Pancreas (tissue), 10 donors: ENCODE measurements at regions not wholly inside any gene's neighbourhood (a gene's known extent, or its start where the extent isn't known, plus 50 kb on each side); places are given as distances from the start of the nearest gene placed in this dataset.
A peak's percentile ranks its signal among the peaks of the same experiment; 100 is the strongest.

Experiments
- ATAC-seq, 4 donors: fragments of 200-7000 bp; cut with Tn5 transposase; one replicate each; pipeline versions ENCODE4 v1.8.0 to v1.9.1; 2020; ENCODE audit warnings: mild to moderate bottlenecking in 4 of 4, moderate library complexity in 4 of 4
- DNase-seq, 6 donors: peaks; one replicate each; pipeline ENCODE4 v3.0.0-alpha.2; 2020
- FAIRE-seq: peaks from 2 replicates; lab custom pipeline; 2012; peaks lifted over from hg19 to GRCh38; lab: Jason Lieb, UNC
- H3K27ac ChIP-seq, 4 donors: fragments of 200-600 bp; sonication (generic); 1 replicate in 3 of 4; 2 replicates in 1 of 4; pipeline versions ENCODE4 v1.5.0 to v1.8.0; 2020
- H3K27me3 ChIP-seq, 4 donors: fragments of 200-600 bp; one replicate each; pipeline ENCODE4 v1.8.0; 2021
- H3K36me3 ChIP-seq, 3 donors: fragments of 200-600 bp; sonication (generic) in 1 of 3; one replicate each; pipeline versions ENCODE4 v1.5.0 to v1.8.0; 2020 to 2021
- H3K4me1 ChIP-seq, 3 donors: fragments of 200-600 bp; one replicate each; pipeline ENCODE4 v1.8.0; 2021
- H3K4me3 ChIP-seq, 4 donors: fragments of 200-600 bp; sonication (generic) in 2 of 4; one replicate each; pipeline versions ENCODE4 v1.5.0 to v1.8.0; 2020 to 2021
- H3K9me3 ChIP-seq, 4 donors: fragments of 200-600 bp; one replicate each; pipeline ENCODE4 v1.8.0; 2021
- WGBS, 2 donors: extraction: QIAGEN DNeasy Blood & Tissue Kit; methylation state at CpG; one replicate each; pipeline ENCODE4 v1.1.7; 2013; 5-methylcytosine and 5-hydroxymethylcytosine counted together
- intact Hi-C, 3 donors: fragments of 100-400 bp; cut with DNase I; formaldehyde crosslinking; loops; one replicate each; pipeline versions ENCODE4 v1.11.1 to v1.14.2; 2022
- TF ChIP-seq, protein P1 (sequence below), 4 donors: fragments of 200-600 bp; sonication (generic) in 3 of 4; IDR thresholded peaks; one replicate each; pipeline versions ENCODE4 v1.5.0 to v1.8.0; 2021; ENCODE audit warnings: antibody characterized with exemption in 4 of 4
- donor health status: healthy with polysubstance abuse.
- donor health status: DM: no; HTN: no; CAD: no; lungs with moderate emphysema.
- donor health status: DM: no; HTN: no; CAD: no.
- donor health status: control.
- donor health status: control.
- donor health status: Bipolar disorder and iron deficiency.
- donor health status: DM: yes; HTN: yes; CAD: no.
- donor health status: DM: no; HTN: no; CAD: no.
- donor health status: DM: no; HTN: no; CAD: no.
- donor health status: DM: yes; HTN: yes; CAD: no.

DNA sequence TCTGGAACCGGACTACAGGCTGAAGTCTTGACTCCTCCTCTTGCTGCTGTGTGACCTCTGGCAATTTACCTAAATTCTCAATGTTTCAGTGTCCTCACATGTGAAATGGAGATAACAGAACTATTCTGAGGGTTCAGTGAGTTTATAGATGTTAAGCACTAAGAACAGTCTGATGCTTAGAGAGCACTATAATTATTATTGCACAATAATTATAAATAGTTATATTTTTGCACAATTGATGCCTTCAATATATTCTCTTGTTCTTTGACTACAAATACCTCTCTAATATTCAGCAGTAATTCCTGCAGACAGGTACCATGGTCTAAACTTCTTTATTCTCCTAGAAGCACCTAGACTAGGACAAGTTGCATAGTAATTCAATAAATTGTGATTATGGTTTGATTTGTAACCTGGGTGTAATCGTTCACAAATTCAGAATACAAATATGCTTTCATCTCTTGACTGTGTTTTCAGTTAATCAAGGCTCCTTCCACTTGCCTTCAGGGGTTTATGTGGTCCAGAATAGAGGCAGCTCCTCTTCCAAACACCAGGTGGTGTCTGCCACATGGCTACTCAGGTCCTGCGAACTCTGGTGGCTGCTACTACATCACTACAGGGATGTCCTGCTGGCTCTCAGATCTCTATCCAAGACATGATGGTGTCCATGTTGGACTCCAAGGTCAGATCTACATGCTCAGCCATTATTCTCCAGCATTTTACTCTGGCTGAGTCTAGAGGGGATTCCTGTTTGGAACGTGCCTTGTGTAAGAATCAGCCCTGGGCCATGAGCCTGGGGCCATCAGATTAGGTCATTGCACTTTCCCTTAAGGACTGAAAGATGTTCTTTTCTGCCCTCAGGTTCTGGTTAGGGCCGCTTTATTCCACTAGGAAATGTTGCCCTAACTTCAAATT is 103.4 kb downstream of the QRFPR start:
- Histone ChIP-seq H3K4me1 (no peaks in the 10 kb centered on the region), H3K4me3 (no peak overlapping the region), H3K9me3 (no peaks in the 10 kb centered on the region), H3K36me3 (no peaks in the 10 kb centered on the region), H3K27ac (no peak overlapping the region), H3K27me3 (no peaks in the 10 kb centered on the region)
- 33 to 53% methylated on average over 5 of the region's 5 CpGs for WGBS, 2 donors
- FAIRE-seq, result no peak
- intact Hi-C loops, result no loop called here
- no peak for DNase-seq
- TF ChIP-seq, protein P1, sequence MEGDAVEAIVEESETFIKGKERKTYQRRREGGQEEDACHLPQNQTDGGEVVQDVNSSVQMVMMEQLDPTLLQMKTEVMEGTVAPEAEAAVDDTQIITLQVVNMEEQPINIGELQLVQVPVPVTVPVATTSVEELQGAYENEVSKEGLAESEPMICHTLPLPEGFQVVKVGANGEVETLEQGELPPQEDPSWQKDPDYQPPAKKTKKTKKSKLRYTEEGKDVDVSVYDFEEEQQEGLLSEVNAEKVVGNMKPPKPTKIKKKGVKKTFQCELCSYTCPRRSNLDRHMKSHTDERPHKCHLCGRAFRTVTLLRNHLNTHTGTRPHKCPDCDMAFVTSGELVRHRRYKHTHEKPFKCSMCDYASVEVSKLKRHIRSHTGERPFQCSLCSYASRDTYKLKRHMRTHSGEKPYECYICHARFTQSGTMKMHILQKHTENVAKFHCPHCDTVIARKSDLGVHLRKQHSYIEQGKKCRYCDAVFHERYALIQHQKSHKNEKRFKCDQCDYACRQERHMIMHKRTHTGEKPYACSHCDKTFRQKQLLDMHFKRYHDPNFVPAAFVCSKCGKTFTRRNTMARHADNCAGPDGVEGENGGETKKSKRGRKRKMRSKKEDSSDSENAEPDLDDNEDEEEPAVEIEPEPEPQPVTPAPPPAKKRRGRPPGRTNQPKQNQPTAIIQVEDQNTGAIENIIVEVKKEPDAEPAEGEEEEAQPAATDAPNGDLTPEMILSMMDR (IDR thresholded peaks at IDR 0.05), result no peak
- ATAC-seq, result no peak

DNA sequence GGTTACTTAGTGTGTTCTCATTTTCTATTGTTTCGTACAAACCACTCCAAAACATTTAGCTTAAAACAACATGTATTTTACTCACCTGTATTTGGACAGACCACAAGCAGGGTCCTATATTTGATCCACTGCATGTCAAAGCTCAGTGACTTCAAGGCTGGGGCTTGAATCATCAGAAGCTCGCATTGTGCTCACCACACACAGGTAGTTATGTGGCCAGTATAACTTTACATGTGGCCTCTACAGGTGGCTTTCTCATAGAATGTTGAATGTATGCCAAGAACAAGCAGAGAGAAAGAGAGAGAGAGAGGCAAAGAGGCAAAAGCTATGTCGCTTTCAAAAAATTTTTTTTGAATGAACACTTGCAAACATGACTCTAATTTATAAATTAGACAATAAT is 107.6 kb downstream of the QRFPR start:
- intact Hi-C loops, result no loop called here
- Histone ChIP-seq H3K27ac (no peak overlapping the region), H3K4me3 (no peak overlapping the region), H3K4me1 (no peaks in the 10 kb centered on the region), H3K36me3 (no peaks in the 10 kb centered on the region), H3K9me3 (no peaks in the 10 kb centered on the region), H3K27me3 (no peaks in the 10 kb centered on the region)
- 44 to 57% methylated on average over 3 of the region's 3 CpGs for WGBS, 2 donors
- FAIRE-seq (no peak), ATAC-seq (no peak), DNase-seq (no peak)
- TF ChIP-seq, protein P1 (IDR thresholded peaks at IDR 0.05), result no peak

DNA sequence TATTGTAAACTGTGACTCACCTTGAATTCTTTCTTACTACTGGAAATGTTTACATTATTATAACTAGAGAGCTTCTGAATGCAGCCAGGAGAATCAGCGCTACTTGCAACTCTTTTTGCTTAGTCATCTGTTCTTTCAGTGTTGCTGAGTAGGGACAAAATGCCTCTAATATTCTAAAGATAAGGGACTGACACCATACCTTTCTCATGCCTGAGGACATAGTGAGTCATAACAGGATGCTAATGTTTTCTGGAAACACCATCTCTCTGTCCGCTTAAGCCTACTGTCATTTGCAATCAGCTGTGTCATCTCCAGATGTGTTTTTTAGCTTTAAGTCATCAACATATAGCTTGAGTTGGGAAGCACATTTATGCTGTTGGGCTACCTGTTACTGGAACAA is 108.3 kb downstream of the QRFPR start:
- Histone ChIP-seq H3K4me1 (no peaks in the 10 kb centered on the region), H3K27ac (no peak overlapping the region), H3K4me3 (no peak overlapping the region), H3K27me3 (no peaks in the 10 kb centered on the region), H3K9me3 (no peaks in the 10 kb centered on the region), H3K36me3 (no peaks in the 10 kb centered on the region)
- 53 to 59% methylated on average over 2 of the region's 2 CpGs for WGBS, 2 donors
- no peak for DNase-seq
- no peak for FAIRE-seq
- TF ChIP-seq, protein P1 (IDR thresholded peaks at IDR 0.05), result no peak
- peak in 2 of 4 donors; percentile 24 to 29 for ATAC-seq
- intact Hi-C loops, result no loop called here

DNA sequence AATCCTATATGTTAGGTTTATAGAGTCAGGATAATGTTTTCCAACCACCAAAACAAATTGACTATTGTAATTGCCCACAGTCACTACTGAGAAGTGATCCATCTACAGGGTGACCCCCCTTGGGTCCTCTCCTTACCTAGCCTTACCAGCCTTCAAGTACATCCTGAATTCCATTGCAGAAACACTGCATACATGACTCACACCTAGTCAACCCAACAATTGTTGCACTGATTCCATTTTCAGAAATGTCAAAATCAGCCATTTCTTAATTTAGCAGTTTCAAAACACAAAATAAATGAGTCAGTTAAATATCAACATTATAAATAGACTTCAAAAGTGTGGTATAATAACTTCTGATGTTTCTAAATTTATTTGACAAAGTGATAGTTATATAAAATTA is 106.3 kb upstream of the TNIP3 start:
- H3K9me3 ChIP-seq, result no peaks in the 10 kb centered on the region
- no peaks in the 10 kb centered on the region for H3K36me3 ChIP-seq
- DNase-seq, result no peak
- TF ChIP-seq, protein P1 (IDR thresholded peaks at IDR 0.05), result no peak
- H3K27me3 ChIP-seq, result no peaks in the 10 kb centered on the region
- H3K27ac ChIP-seq, result no peak overlapping the region
- no peak overlapping the region for H3K4me3 ChIP-seq
- H3K4me1 ChIP-seq, result no peaks in the 10 kb centered on the region
- FAIRE-seq, result no peak
- no peak for ATAC-seq
- intact Hi-C loops, result no loop called here

DNA sequence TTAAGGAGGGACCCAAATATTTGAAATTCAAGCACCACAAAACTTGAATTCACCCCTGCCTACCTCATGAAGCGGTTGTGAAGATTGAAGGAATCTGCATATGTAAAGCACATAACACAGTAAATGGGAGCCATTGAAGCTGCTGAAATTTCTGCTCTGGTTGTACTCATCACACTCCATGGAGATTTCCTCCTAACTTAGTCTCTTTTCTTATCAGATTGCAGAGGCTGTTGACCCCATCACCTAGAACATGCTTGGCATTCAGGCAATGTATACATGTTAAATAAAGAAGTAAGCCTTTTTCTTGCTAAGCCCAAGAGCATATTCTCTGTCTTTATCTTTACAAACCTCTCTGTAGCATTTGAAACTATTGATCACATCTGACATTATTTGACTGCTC is 104.9 kb upstream of the TNIP3 start:
- Histone ChIP-seq H3K4me1 (no peaks in the 10 kb centered on the region), H3K36me3 (no peaks in the 10 kb centered on the region), H3K27ac (no peak overlapping the region), H3K27me3 (no peaks in the 10 kb centered on the region), H3K9me3 (no peaks in the 10 kb centered on the region), H3K4me3 (no peak overlapping the region)
- FAIRE-seq, result no peak
- DNase-seq, result no peak
- TF ChIP-seq, protein P1 (IDR thresholded peaks at IDR 0.05), result no peak
- no peak for ATAC-seq
- WGBS, 2 donors, result 78 to 96% methylated on average over 1 of the region's 1 CpG
- intact Hi-C loops, result no loop called here
